Parathyroid adenoma (tissue), 2 donors: ENCODE measurements at regions not wholly inside any gene's neighbourhood (a gene's known extent, or its start where the extent isn't known, plus 50 kb on each side); places are given as distances from the start of the nearest gene placed in this dataset.

Experiments
- H2AFZ ChIP-seq: fragments of 300-600 bp; sonication (generic); one replicate; pipeline ENCODE4 v1.7.0; 2017; ENCODE audit warnings: antibody characterized with exemption, mild to moderate bottlenecking
- H3K27ac ChIP-seq: fragments of 300-600 bp; sonication (generic); one replicate; pipeline ENCODE4 v1.7.0; 2017
- H3K27me3 ChIP-seq: fragments of 300-600 bp; sonication (generic); one replicate; pipeline ENCODE4 v1.7.0; 2017; ENCODE audit warnings: low read length; ENCODE audit not compliant: control insufficient read depth, insufficient read depth
- H3K36me3 ChIP-seq: fragments of 300-600 bp; sonication (generic); one replicate; pipeline ENCODE4 v1.7.0; 2017; ENCODE audit warnings: low read length; ENCODE audit not compliant: control insufficient read depth, insufficient read depth
- H3K4me1 ChIP-seq: fragments of 300-600 bp; sonication (generic); one replicate; pipeline ENCODE4 v1.7.0; 2017; ENCODE audit warnings: control low read depth
- H3K4me2 ChIP-seq: fragments of 300-600 bp; sonication (generic); one replicate; pipeline ENCODE4 v1.7.0; 2017; ENCODE audit warnings: low read length
- H3K4me3 ChIP-seq: fragments of 300-600 bp; sonication (generic); one replicate; pipeline ENCODE4 v1.7.0; 2017; ENCODE audit warnings: low read depth, low read length
- H3K79me2 ChIP-seq: fragments of 300-600 bp; sonication (generic); one replicate; pipeline ENCODE4 v1.7.0; 2017; ENCODE audit warnings: control low read depth
- H3K9ac ChIP-seq: fragments of 300-600 bp; sonication (generic); one replicate; pipeline ENCODE4 v1.7.0; 2017; ENCODE audit warnings: mild to moderate bottlenecking
- H3K9me3 ChIP-seq: fragments of 300-600 bp; sonication (generic); one replicate; pipeline ENCODE4 v1.7.0; 2017; ENCODE audit warnings: low read length; ENCODE audit not compliant: control insufficient read depth
- TF ChIP-seq, protein P1 (sequence below): fragments of 300-600 bp; sonication (generic); IDR thresholded peaks from one replicate; pipeline ENCODE4 v1.7.0; 2017; ENCODE audit warnings: antibody characterized with exemption, mild to moderate bottlenecking
- donor health status: primary hyperparathyroidism.

DNA sequence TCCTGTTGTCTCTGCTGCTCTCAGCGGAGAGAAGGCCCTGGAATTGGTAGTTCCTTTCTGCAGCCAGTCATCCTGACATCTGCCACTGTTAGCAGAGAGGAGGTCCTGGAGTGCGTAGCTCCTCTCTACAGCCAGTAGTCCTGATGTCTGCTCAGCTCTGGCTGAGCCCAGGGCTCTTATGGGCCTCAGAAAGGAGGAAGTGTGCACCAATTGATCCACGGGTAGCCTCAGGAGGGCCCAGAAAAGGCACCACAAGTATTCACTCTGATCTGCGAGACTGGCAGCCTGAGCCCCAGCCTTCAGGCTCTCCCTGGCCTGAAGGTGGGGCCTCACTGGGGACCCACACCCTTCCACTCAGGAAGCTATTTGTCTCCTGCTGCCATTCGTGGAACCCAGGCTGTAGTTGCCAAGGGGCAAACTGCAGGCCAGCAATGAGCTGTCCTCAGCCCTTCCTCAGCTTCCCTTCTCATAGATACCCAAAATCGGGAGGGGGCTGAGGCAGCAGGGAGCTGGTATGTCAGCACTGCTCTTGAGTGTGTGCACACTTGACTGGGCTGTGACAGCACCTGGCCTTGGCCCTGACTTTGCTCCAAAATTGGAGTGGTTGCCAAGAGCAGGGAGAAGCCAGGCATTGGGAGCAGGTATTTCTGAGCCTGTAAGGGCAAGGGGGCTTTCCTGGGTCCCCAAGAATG lies 1049.5 kb upstream of the ACO1 start:
- no peak overlapping the region for H3K4me2 ChIP-seq
- no peaks in the 10 kb centered on the region for H3K36me3 ChIP-seq
- H3K27ac ChIP-seq, result no peak overlapping the region
- TF ChIP-seq, protein P1, sequence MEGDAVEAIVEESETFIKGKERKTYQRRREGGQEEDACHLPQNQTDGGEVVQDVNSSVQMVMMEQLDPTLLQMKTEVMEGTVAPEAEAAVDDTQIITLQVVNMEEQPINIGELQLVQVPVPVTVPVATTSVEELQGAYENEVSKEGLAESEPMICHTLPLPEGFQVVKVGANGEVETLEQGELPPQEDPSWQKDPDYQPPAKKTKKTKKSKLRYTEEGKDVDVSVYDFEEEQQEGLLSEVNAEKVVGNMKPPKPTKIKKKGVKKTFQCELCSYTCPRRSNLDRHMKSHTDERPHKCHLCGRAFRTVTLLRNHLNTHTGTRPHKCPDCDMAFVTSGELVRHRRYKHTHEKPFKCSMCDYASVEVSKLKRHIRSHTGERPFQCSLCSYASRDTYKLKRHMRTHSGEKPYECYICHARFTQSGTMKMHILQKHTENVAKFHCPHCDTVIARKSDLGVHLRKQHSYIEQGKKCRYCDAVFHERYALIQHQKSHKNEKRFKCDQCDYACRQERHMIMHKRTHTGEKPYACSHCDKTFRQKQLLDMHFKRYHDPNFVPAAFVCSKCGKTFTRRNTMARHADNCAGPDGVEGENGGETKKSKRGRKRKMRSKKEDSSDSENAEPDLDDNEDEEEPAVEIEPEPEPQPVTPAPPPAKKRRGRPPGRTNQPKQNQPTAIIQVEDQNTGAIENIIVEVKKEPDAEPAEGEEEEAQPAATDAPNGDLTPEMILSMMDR, result no peak
- H3K9me3 ChIP-seq, result no peaks in the 10 kb centered on the region
- no peak overlapping the region for H3K4me3 ChIP-seq
- H3K4me1 ChIP-seq, result no peaks in the 10 kb centered on the region
- H3K27me3 ChIP-seq, result no peaks in the 10 kb centered on the region
- no peak overlapping the region for H3K9ac ChIP-seq
- no peaks in the 10 kb centered on the region for H3K79me2 ChIP-seq
- H2AFZ ChIP-seq, result peak overlapping the region; percentile 38

DNA sequence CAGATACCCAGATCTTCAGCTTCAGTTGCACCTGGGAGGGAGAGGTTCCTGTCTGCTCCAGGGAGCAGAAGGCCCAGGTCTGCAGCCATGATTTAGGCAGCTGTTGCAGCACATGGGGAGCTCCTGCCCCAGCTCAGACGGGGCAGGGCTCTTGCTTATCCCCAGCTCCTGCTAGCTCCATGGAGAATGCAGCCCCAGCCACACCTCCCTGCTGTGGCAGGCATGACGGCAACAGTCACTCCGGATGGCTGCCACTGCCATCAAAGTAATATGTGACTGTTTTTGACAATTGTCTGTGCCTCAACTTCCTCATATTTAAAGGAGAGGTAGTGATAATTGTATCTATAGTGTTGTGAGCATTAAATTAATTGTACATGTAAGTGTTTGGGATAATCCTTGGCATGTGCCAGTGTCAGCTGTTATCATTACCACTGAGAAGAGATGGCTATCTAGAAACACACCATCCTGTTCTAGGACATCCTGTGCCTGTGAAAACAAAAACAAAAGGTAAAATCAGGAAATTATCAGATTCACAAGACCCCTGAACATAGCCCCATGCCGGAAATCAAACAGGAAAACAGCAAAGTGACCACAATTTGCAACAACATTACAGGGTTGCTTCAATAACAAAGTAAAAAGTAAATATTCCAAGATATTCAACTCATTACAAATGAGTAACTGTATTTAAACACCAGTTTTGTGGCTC lies 1048.8 kb upstream of the ACO1 start:
- H3K9ac ChIP-seq, result no peak overlapping the region
- no peaks in the 10 kb centered on the region for H3K9me3 ChIP-seq
- H3K27ac ChIP-seq, result peak overlapping the region; percentile 53
- TF ChIP-seq, protein P1, result no peak
- H3K4me1 ChIP-seq, result no peaks in the 10 kb centered on the region
- H3K27me3 ChIP-seq, result no peaks in the 10 kb centered on the region
- peak overlapping the region; percentile 45 for H3K4me2 ChIP-seq
- H3K36me3 ChIP-seq, result no peaks in the 10 kb centered on the region
- peak overlapping the region; percentile 38 for H2AFZ ChIP-seq
- H3K79me2 ChIP-seq, result no peaks in the 10 kb centered on the region
- no peak overlapping the region for H3K4me3 ChIP-seq

DNA sequence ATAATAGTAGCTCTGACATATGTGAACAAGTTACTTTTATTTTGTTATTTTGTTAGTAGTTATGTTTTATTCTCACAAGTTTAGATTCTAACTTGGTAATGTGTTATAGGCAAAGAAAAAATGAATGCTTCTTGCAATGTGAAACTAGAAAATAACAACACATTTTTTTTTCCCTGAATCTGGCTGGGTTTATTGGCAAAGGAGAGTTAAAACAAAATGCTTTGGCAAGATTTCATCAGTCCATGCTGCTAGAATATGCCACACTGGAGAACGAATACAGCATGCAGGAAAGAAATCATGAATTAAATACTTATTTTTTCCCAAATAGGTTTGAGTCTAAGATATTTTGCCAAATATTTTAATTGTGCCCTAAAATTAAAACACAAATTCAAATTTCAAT lies 1048.1 kb upstream of the ACO1 start:
- Histone ChIP-seq H3K4me3 (no peak overlapping the region), H3K4me2 (peak overlapping the region; percentile 45), H3K9ac (no peak overlapping the region), H3K79me2 (no peaks in the 10 kb centered on the region), H3K36me3 (no peaks in the 10 kb centered on the region), H3K27me3 (no peaks in the 10 kb centered on the region), H3K27ac (peak overlapping the region; percentile 53), H3K4me1 (no peaks in the 10 kb centered on the region), H3K9me3 (no peaks in the 10 kb centered on the region), H2AFZ (no peak overlapping the region)
- TF ChIP-seq, protein P1, result no peak

DNA sequence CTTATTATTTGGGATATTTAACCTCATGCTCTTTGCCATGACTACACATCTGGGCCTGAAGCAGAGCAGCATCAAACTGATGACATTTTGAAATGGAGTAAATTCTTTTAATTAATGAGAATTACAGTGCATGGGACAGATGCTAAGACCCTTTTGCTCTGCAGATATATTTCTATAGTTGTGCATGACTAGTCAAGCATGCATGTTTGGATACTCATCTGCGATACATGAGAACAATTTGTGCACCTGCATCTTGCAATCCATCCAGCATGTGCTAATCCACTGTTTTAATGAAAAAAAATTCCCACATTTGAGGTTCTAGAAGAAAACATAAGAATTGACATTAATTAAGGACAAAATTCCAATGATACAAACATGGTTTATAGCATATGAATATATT lies 1047.6 kb upstream of the ACO1 start:
- Histone ChIP-seq H3K9ac (no peak overlapping the region), H2AFZ (no peak overlapping the region), H3K4me1 (no peaks in the 10 kb centered on the region), H3K27ac (no peak overlapping the region), H3K4me2 (no peak overlapping the region), H3K79me2 (no peaks in the 10 kb centered on the region), H3K4me3 (no peak overlapping the region), H3K36me3 (no peaks in the 10 kb centered on the region), H3K9me3 (no peaks in the 10 kb centered on the region), H3K27me3 (no peaks in the 10 kb centered on the region)
- TF ChIP-seq, protein P1, result no peak
